NCI-H460 (cell line): ENCODE measurements at regions not wholly inside any gene's neighbourhood (a gene's known extent, or its start where the extent isn't known, plus 50 kb on each side); places are given as distances from the start of the nearest gene placed in this dataset.
"Not testable (repeated sequence)": the region's sequence is repeated elsewhere in the genome, so short reads cannot be mapped to it uniquely, and the experiment has no call there.

Experiments used
- DNase-seq: peaks from one replicate; pipeline ENCODE4 v3.0.0-alpha.2; 2016; ENCODE audit warnings: low read depth; ENCODE audit errors: extremely low read depth

DNA sequence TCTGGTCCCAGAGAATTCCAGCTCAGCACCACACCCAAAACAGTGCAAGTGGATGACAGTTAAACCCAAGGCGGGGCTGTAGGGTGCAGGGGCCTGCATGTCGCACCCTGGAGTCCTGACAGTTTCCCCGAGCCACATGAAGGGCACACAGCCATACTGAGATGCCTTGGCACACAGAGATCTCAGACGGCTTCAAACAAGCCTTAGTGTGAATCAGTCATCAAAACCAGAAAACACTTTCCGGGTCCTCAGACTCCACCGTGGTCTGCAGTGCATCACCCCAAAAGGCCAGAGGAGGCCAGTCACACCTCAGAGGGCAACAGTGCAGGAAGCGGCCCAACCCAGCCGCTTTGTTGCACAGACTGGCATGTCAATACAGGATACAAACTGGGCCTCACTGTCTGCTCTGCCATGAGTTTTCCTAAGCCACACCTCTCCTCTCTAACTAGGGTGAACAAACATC is 64.6 kb upstream of the ENPP6 start:
- DNase-seq, result no peak

DNA sequence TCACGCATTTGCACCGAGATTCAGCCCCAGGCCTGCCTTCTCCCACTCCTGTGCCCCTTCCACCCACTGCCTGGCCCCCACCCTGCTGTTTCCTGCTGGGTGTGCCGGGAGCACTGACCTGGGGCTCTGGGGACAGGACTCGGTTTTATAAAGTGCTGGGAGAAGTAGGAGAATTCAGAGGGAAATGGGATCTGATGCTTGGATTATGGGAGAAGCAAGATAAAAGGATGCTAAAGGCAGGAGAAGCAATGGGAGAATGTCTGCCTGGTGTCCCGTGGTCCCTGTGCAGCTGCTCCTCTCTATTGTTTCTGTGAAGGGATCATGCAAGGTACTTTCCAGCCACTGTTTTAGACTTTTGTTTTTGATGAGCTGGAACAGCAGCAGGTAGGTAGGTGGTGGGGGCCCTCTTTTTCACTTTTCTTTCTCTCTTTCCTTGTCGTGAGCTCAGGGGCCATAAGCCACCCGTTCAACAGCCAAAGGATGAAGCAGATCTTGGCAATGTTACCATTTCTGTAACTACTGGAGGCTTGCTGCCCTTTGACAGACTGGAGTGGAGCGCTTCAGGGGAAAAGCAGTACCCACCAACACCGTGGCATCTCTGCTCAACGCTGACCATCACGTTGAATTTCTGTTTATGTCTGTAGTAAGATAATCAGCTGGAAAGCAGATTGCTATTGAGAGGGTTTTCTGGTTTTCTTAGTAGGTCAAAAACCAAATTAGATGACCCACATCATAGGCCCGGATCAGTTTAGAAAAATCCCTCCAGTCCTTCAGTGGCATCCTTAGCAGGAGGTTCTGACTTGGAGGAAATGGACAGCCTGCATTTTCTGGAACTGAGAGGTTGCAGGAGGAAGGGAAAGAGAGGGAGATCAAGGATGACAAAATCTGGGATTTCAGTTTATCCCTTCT is 63.8 kb upstream of the ENPP6 start:
- no peak for DNase-seq

DNA sequence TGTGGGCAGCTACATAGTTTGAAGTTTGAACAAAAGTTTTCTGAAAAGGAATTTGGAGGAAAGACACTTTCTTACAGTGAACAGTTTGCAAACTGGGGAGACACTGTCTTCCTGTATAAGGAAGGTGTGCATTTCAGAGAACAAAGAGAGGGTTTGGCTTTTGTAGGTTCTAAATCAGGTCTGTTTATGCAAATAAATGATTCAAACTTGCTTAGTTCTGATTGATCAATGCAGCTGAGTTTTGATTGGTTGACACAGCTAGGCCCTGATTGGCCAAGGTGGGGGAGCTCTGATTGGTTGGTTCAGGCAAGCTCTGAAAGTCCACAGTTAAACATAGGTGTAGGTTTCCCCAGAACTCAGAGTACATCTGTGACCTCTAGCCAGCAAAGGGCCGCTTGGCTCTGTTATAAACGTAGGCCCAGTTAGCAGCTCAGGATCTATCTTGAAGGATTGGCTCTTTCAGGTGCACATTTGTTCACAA is 63.0 kb upstream of the ENPP6 start:
- DNase-seq, result no peak

DNA sequence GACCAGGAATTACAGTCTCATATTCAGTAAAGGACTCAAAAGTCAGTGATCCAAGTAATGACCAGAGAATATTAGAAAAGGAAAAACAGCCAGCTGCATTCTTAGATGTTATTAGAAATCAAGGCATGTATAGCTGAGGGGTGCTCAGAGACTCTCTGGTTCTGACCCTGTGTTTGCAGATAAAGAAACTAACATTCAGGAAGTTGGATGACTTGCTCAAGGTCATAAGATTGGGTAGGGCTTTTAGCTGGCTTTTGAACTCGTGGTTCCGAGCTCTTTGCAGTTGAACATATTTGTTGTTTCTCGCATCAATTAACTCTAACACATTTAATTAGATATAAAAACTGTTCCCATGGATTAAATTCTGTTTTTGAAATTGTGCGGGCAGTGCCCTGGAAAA is 62.5 kb upstream of the ENPP6 start:
- DNase-seq, result no peak

DNA sequence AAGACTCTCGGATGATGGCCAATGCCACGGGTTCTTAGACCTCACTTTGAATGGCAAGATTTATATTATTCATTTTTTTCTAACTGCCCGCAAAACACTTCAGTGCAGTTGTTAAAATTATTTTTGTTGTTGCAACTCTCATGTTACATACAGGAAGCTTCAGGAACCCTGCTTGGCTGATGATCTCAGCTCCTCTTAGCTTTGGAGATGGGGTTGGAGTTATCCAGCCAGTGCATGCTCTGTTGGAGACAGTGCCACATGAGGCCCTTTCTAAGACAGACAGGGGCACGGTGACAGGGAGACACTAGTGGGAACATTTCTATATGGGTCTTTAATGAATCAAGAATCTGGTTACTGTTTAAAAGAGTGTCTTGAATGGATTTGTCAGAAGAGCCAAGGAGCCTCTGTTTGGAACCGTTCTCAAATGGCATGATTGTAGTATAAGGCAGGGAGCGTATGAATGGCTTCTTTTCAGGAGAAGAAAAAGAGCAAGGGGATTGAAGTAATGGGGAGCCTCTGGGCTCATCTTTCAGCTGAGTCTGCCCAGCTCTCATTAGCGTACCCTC is 61.9 kb upstream of the ENPP6 start:
- no peak for DNase-seq

DNA sequence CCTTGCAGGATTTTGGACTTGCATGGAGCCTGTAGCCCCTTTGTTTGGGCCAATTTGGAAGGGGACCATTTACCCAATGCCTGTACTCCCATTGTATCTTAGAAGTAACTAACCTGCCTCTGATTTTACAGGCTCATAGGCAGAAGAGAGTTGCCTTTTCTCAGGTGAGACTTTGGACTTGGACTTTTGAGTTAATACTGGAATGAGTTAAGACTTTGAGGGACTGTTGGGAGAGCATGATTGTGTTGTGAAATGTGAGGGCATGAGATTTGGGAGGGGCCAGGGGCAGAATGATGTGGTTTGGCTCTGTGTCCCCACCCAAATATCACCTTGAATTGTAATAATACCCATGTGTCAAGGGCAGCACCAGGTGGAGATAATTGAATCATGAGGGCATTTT is 60.1 kb upstream of the ENPP6 start:
- DNase-seq, result not testable (repeated sequence)

DNA sequence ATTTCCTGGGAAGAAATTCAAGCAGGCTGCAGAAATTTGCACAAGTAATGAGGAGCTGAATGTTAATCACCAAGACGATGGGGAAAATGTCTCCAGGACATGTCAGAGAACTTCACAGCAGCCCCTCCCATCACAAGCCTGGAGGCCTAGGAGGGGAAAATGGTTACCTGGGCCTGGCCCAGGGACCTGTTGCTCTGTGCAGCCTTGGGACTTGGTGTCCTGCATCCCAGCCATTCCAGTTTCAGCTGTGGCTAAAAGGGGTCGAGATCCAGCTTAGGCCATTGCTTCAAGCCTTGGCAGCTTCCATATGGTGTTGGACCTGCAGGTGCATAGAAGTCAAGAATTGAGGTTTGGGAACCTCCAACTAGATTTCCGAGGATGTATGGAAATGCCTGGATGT is 59.3 kb upstream of the ENPP6 start:
- DNase-seq, result not testable (repeated sequence)

DNA sequence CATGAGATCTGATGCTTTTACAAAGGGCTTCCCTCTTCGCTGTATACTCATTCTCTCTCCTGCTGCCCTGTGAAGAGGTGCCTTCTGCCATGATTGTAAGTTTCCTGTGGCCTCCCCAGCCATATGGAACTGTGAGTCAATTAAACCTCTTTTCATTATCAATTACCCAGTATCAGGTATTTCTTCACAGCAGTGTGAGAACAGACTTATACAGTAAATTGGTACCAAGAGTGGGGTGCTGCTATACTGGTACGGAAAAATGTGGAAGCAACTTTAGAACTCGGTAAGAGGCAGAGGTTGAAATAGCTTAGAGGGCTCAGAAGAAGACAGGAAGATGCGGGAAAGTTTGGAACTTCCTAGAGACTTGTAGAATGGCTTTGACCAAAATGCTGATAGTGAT is 58.7 kb upstream of the ENPP6 start:
- DNase-seq, result not testable (repeated sequence)

DNA sequence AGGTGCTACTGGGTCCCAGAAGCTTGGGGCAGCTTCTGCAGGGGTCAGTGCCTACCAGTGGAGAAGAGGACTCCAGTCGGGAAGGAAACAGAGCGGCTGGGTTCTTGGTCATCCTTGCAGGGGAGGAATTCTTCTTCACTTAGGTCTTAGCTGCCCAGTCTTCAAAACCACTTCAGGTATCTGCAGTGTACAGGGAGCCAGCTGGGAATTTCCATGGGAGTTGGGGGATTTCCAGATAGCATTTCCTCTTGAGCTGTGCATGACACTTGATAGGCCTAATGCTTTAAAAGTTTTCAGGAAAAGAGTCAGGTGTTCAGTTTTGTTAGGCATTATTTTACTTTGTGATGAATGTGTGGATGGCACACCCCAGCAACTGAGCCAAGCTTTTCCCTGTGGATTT is 58.1 kb upstream of the ENPP6 start:
- no peak for DNase-seq

DNA sequence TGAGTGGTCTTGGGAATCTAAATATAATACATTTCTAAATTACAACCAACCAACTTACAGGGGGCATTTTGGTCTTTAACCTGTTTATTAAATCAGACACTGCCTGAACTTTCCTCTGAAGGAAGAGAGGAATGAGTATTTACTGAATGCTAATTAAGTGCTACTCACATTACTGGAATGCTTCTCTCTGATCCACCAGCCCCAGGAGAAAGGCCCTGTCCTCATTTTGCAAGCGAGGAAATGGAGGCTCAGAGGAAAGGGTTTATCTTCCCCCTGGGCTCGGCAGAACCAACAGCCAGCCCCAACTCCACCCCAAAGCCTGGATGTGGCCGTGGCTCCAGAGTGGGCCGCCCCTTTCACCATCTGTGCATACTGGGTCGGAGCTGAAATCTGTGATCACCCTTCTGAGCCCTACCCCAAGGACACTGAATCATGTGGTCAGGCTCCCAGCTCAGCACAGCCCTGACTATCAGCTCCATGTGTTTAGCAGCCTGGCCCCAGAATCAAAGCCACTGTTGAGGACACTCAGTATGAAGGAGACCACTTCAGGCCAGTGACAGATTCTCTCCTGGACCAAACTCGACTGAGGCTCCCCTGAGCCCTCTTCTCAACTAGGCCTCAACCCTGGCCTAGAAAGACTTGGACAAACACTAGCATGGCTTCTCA is 56.7 kb upstream of the ENPP6 start:
- no peak for DNase-seq

DNA sequence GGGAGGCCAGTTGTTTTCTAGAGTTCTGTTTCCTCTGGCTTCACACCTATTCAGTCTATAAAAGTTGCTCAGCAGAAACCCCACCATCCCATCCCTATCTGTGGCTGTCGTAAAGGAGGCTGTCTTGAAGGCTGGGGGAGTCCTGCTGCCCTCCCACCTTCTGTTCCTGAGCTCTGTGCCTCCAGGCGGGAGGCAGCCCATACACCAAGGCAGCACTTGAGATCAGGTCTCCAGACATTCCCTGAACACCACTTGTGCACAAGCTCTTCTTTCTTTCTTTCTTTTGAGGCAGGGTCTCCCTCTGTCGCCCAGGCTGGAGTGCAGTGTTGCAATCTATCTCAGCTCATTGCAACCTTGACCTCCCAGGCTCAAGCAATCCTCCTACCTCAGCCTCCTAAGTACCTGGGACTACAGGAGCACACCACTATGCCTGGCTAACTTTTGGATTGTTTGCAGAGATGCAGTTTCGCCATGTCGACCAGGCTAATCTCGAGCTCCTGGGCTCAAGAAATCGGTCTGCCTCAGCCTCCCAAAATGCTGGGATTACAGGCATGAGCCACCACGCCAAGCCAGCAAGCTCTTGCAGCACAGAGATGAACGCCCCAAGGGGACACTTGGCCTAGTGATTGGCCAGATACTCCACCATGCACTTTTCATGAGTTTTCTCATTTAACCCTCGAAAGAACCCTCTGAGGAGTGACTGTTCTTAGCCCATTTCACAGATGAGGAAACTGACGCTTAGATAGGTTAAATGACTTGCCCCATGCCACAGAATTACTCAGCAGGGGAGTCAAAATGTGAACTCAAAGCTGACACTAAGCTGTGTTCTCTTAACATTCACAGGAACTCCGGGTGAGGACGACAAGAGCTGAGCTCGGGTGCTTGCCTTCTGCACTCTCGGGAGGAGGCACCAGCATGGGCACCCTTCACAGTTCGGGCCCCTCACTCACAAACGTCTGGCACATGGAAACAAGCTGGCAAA is 55.8 kb upstream of the ENPP6 start:
- no peak for DNase-seq

DNA sequence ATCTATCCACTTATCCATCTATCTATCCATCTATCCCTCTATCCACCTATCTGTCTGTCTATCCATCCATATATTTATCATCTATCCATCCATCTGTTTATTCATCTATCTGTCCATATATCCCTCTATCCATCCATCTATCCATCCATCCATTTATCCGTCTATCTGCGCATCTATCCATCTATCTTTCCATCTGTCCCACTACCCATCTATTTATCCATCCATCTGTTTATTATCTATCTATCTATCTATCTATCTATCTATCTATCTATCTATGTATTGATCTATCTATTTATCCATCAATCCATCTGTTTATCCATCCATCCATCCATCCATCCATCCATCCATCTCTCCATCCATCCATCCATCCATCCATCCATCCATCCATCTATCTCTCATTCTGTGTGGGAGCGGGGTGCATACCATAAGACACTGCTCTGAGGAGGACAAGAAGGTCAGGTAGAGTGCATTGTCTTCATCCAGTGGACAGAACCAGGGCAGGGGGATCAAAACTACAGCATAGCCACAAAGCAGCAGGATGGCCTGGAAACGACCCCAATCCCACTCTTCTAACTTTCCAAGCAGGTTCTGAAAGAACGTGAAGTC is 53.2 kb upstream of the ENPP6 start:
- no peak for DNase-seq

DNA sequence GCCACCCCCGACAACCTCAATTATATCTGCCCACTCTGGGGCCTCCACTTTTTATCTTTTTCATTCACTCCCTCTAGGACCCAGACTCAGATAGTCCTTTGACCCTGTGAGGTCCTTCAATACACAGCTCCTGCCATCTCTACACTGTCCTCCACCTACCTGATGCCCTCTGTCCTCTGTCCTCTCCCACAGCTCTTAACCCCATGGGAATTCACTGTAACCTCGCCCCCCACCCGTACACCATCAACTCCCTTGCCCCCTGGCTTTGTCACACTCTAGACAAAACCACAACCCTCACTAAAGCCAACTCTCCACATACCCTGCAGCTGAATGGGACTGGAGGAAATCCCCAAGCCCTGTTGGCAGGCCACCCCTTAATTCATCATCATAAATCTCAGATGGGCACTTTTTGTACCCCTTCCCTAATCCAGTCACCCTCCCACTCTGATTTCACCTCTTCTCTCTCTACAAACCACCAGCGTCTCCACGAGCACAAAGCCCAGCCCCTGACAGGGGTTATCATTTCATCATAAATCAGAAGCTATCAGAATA is 52.3 kb upstream of the ENPP6 start:
- no peak for DNase-seq

DNA sequence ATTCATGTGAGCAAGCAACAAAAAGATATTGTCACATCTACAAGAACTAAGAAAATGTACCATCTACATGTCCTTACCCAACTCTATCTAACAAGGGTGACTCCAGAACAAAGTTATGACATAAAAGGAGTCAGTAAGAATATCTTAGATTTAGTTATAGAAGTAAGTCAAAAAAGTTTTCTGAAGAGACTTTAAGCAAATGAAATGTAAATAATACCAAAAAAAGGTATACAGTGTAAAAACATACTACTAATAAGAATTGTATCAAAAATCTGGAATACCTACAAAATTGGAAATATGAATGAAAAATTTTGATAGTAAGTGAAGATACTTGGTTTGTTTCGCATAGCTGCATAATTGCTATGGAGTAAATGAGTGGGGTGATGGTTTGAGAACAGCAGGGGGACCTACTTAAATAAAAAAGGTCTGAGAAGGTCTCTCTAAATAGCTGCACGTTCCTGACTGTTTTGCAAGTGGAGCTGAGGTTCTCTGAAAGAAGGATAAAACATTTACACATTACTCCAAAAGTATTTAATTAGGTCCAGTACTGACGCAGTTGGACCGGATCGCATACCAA is 51.0 kb upstream of the ENPP6 start:
- no peak for DNase-seq

DNA sequence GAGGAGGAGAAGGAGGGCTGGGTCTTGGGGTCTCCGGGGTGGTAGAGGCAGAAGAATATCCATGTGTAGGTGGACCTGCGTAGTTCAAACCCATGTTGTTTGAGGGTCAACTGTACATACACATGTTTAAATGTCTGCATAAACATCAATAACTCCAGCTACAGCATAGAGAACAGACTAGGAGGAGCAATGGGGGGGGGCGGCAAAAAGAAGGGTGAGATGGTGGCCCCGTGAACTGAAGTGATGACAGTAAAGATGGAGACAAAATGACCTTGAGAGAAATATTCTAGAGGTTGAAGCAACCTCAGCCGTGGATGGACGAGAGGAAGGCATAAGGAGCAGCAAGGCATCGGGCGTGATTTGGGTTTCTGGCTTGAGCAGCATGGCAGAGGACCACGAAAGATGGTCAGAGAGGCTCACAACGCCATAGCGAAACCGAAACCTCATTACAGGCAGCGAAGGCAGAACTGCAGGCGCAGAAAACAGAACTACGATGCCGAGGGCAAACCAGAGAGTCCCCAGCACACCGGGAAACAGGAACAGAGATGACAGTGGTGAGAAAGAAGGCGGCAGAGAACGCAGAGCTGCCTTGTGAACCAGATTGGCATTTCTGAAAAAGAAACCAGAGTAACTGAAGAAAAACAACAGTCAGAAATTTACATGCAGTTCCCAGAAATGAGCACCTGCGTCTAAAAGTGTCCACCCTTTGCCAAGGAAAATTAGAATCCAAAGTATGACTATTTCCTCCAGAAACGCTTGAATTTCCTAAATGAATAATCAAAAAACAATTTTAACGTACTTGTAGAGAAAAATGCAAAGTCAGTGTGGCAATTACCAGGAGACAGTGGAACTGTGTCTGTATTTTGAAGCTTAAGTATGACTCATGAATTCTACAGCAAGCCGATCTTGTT is 50.3 kb upstream of the ENPP6 start:
- DNase-seq, result peak; percentile 58
